ENCODE measurements at regions not wholly inside any gene's neighbourhood (a gene's known extent, or its start where the extent isn't known, plus 50 kb on each side); places are given as distances from the start of the nearest gene placed in this dataset.

GRCh38 chr14:101495827-101496775 lies 65.2 kb upstream of the DIO3 start:
- no peak overlapping the region for H3K27ac Mint-ChIP-seq
- H3K27me3 Mint-ChIP-seq (ENCODE audit: low read depth in 3 of 3) = peaks cover 10 to 20% (median 18%) of the 10 kb centered on the region in 3 donors
- intact Hi-C loops (cut with micrococcal nuclease) = no loop called here
- H4K20me1 ChIP-seq (ENCODE audit: insufficient read depth, low read length) = no peaks in the 10 kb centered on the region
- H3K4me1 ChIP-seq (ENCODE audit: control insufficient read depth in 1 of 2, insufficient read depth in 2 of 2, low read length in 2 of 2) = no peaks in the 10 kb centered on the region
- DNase-seq = no peak
- peaks cover 0 to 17% (median 2%) of the 10 kb centered on the region in 7 donors for H3K9me3 Mint-ChIP-seq
- no peak overlapping the region for H3K4me2 ChIP-seq (replicated peaks; ENCODE audit: extremely low read depth, low read length, poor library complexity, severe bottlenecking)
- H3K4me3 Mint-ChIP-seq = no peak overlapping the region
- H3K36me3 ChIP-seq (replicated peaks in 1 of 2; ENCODE audit: control insufficient read depth in 1 of 2, insufficient read depth in 2 of 2, low read length in 2 of 2) = no peaks in the 10 kb centered on the region
- H3K9me3 ChIP-seq (replicated peaks in 1 of 2; ENCODE audit: control insufficient read depth in 1 of 2, insufficient read depth in 1 of 2, low read length in 2 of 2) = peaks cover 0 to 5% of the 10 kb centered on the region in 2 donors
- H3K27me3 ChIP-seq (ENCODE audit: control insufficient read depth in 2 of 2, insufficient read depth in 2 of 2, low read length in 2 of 2) = peaks cover 0 to 3% of the 10 kb centered on the region in 2 donors
- H3K79me2 ChIP-seq (ENCODE audit: insufficient read depth, low read length) = no peaks in the 10 kb centered on the region
- WGBS (ENCODE audit: insufficient coverage) = 73% methylated on average over 26 of the region's 30 CpGs
- H3K27ac ChIP-seq (ENCODE audit: low read depth in 1 of 2, low read length in 2 of 2) = no peak overlapping the region
- TF ChIP-seq, protein P1, sequence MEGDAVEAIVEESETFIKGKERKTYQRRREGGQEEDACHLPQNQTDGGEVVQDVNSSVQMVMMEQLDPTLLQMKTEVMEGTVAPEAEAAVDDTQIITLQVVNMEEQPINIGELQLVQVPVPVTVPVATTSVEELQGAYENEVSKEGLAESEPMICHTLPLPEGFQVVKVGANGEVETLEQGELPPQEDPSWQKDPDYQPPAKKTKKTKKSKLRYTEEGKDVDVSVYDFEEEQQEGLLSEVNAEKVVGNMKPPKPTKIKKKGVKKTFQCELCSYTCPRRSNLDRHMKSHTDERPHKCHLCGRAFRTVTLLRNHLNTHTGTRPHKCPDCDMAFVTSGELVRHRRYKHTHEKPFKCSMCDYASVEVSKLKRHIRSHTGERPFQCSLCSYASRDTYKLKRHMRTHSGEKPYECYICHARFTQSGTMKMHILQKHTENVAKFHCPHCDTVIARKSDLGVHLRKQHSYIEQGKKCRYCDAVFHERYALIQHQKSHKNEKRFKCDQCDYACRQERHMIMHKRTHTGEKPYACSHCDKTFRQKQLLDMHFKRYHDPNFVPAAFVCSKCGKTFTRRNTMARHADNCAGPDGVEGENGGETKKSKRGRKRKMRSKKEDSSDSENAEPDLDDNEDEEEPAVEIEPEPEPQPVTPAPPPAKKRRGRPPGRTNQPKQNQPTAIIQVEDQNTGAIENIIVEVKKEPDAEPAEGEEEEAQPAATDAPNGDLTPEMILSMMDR (IDR thresholded peaks at IDR 0.05) = no peak
- H2AFZ ChIP-seq (ENCODE audit: insufficient read depth, low read depth, low read length, poor library complexity, severe bottlenecking) = no peak overlapping the region
- H3K36me3 Mint-ChIP-seq = no peaks in the 10 kb centered on the region
- no peak overlapping the region for H3K4me3 ChIP-seq (replicated peaks in 1 of 3; ENCODE audit: low read depth in 2 of 3, low read length in 3 of 3)
- no peaks in the 10 kb centered on the region for H3K4me1 Mint-ChIP-seq
- H3K9ac ChIP-seq (ENCODE audit: insufficient read depth, low read length, poor library complexity, severe bottlenecking) = no peak overlapping the region

DNA sequence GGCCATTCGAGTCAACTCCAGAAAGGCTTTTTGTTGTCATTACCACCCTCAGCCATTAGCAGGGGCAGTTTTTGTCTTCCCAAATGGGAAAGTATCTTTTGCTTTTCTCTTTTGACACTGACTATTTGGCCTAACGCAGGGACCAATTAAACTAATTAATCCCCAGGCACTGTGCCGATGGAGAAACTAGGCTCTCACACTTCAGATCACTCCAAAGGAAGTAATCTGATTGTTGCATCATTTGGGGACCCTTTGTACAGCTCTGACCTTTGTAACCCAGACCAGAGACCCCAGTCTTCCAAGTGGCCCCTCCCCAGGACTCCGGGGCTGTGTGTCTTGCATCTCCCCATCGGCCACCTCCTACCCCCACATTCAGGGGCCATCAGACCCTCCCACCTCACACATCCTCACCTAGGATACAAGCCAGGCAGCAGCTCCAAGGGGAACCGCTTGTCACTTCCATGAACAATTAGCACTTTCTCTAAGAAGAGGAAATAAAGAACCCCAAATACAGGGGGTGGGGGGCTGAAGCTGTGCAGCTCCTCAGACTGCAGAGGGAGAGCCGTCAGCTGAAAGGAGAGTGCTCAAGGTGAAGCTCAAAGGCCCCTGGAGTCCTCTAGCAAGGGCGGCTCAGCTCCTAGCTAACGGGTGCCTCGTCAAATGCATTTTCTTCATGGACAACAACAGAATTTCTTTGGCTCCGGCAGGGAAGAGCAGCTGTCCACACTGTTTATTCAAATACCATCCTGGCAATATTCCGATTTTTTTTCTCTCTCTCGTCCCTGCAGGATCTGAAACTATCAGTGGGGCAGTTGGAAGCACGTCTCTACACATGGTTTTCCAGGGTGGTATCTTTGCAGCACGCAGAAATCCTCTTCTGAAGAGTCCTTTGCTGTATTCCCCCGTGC lies 64.3 kb upstream of the DIO3 start:
- H3K4me1 Mint-ChIP-seq = no peaks in the 10 kb centered on the region
- Histone ChIP-seq H3K9ac (ENCODE audit: insufficient read depth, low read length, poor library complexity, severe bottlenecking) (no peak overlapping the region), H3K36me3 (replicated peaks in 1 of 2; ENCODE audit: control insufficient read depth in 1 of 2, insufficient read depth in 2 of 2, low read length in 2 of 2) (no peaks in the 10 kb centered on the region), H4K20me1 (ENCODE audit: insufficient read depth, low read length) (no peaks in the 10 kb centered on the region), H3K4me3 (replicated peaks in 1 of 3; ENCODE audit: low read depth in 2 of 3, low read length in 3 of 3) (no peak overlapping the region), H3K79me2 (ENCODE audit: insufficient read depth, low read length) (no peaks in the 10 kb centered on the region), H3K27ac (ENCODE audit: low read depth in 1 of 2, low read length in 2 of 2) (no peak overlapping the region), H3K4me1 (ENCODE audit: control insufficient read depth in 1 of 2, insufficient read depth in 2 of 2, low read length in 2 of 2) (no peaks in the 10 kb centered on the region), H3K9me3 (replicated peaks in 1 of 2; ENCODE audit: control insufficient read depth in 1 of 2, insufficient read depth in 1 of 2, low read length in 2 of 2) (peaks cover 0 to 5% of the 10 kb centered on the region in 2 donors), H3K27me3 (ENCODE audit: control insufficient read depth in 2 of 2, insufficient read depth in 2 of 2, low read length in 2 of 2) (peaks cover 0 to 3% of the 10 kb centered on the region in 2 donors), H3K4me2 (replicated peaks; ENCODE audit: extremely low read depth, low read length, poor library complexity, severe bottlenecking) (no peak overlapping the region), H2AFZ (ENCODE audit: insufficient read depth, low read depth, low read length, poor library complexity, severe bottlenecking) (no peak overlapping the region)
- no peak for DNase-seq
- peaks cover 0 to 15% (median under 1%) of the 10 kb centered on the region in 7 donors for H3K9me3 Mint-ChIP-seq
- TF ChIP-seq, protein P1 (IDR thresholded peaks at IDR 0.05) = no peak
- H3K4me3 Mint-ChIP-seq = no peak overlapping the region
- H3K27ac Mint-ChIP-seq = no peak overlapping the region
- peaks cover 16 to 22% (median 18%) of the 10 kb centered on the region in 3 donors for H3K27me3 Mint-ChIP-seq (ENCODE audit: low read depth in 3 of 3)
- no peaks in the 10 kb centered on the region for H3K36me3 Mint-ChIP-seq
- 62% methylated on average over 8 of the region's 16 CpGs for WGBS (ENCODE audit: insufficient coverage)
- intact Hi-C loops (cut with micrococcal nuclease) = no loop called here

All from CD14-positive monocyte (primary cell).